GM23248 (cell line): ENCODE measurements at regions not wholly inside any gene's neighbourhood (a gene's known extent, or its start where the extent isn't known, plus 50 kb on each side); places are given as distances from the start of the nearest gene placed in this dataset.
"Not testable (repeated sequence)": the region's sequence is repeated elsewhere in the genome, so short reads cannot be mapped to it uniquely, and the experiment has no call there.

Experiments
- EZH2 ChIP-seq: fragments of 200-600 bp; sonication (generic); IDR thresholded peaks from 2 replicates; pipeline ENCODE4 v1.6.1; 2018; ENCODE audit warnings: antibody characterized with exemption, mild to moderate bottlenecking; ENCODE audit not compliant: insufficient read depth, poor library complexity, severe bottlenecking
- EZH2phosphoT487 ChIP-seq: fragments of 200-600 bp; sonication (generic); IDR thresholded peaks from 2 replicates; pipeline ENCODE4 v1.6.1; 2018; ENCODE audit warnings: antibody characterized with exemption, moderate library complexity, mild to moderate bottlenecking, low read depth; ENCODE audit not compliant: insufficient read depth

DNA sequence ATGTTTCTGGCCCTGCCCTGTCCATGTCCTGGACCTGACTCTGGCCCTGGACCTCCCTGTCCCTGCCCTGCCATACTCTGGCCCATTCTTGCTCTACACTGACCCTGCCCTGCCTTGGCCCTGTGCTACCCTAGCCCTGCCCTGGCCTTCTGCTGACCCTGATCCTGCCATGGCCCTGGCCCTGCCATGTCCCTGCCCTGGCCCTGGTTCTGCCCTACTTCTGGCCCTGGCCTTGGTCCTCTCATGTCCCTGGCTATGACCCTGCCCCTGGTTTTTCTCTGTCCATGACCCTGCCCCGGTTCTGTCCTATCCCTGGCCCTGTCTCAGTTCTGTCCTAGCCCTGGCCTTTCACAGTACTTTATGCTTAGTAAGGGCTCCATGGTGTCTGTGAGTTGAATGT, 234.5 kb downstream of the GOLGA6L6 start:
- not testable (repeated sequence) for TF ChIP-seq EZH2, EZH2phosphoT487
